HG03159 (cell line): ENCODE measurements at regions not wholly inside any gene's neighbourhood (a gene's known extent, or its start where the extent isn't known, plus 50 kb on each side); places are given as distances from the start of the nearest gene placed in this dataset.

Source experiments
- ATAC-seq: cut with Tn5 transposase; IDR thresholded peaks from one replicate; pipeline ENCODE4 v1.9.1; 2021; ENCODE audit warnings: mild to moderate bottlenecking, moderate library complexity; ENCODE audit not compliant: unreplicated experiment

DNA sequence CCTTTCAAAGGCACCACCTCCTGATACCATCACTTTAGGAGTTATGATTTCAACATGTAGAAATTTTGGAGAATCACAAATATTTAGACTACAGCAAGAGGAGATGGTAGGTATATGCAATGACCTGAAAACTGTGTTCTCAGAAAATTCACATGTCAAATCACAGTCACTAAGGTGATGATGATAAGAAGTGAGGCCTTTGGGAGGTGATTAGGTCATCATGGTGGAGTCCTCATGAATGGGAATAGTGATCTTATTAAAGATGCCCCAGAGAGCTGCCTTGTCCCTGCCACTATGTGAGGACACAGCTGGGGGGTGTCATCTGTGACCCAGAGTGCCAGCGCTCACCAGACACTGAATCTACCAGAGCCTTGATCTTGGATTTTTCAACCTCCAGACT is 513.5 kb upstream of the TUSC1 start:
- ATAC-seq = no peak

DNA sequence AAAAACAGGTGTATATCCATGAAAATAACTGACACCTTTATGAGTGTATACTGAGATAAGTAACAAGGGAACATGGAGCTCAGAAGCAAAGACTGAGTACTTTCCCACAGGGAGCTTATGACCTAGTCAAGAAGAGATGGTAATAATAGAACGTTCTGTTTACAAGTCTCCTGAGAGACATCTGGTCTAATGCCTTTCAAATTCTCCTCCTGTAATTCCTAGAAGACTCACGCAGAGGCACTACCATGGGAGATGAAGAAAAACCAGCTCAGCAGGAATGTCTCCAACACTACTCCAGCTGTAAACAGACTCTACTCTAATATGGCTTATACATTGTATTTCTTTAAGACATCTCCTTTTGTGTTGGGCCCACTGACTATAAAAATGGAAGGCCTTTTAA is 503.6 kb upstream of the TUSC1 start:
- no peak for ATAC-seq

DNA sequence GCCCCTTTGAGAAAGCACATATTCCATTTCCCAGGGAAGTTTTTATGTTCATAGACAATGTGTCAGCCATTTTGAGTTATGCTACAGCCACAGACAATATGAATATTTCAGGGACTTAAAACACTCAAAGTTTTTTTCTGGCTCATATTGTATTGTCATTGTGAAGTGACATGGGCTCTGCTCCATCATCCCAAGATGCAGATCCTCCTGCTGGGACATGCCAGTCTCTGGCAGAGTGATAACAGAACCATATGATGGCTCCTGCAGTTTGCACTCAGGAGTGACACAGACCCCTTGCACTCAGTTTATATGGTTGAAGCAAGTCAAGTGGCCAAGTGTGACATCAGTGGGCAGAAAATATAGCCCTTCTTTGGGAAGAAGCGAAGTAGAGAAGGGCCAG is 498.4 kb upstream of the TUSC1 start:
- ATAC-seq = no peak

DNA sequence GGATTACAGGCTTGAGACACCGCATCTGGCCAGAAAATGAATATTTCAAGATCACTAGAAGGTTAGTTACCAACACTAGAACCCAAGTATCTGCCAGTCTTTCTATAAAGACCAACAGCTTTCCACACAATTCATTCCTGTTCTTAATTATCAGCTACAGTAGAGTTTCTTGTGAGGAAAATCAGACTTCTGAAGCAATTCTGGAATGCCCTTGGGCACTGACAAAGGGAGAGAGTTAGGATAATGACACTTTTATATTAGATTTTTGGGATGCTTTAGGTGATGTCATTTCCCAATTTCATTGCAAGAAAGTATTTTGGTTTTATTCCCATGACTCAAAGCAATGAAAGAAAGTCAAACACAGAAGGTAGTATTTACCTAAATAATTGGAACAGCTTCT is 497.0 kb upstream of the TUSC1 start:
- ATAC-seq = no peak

DNA sequence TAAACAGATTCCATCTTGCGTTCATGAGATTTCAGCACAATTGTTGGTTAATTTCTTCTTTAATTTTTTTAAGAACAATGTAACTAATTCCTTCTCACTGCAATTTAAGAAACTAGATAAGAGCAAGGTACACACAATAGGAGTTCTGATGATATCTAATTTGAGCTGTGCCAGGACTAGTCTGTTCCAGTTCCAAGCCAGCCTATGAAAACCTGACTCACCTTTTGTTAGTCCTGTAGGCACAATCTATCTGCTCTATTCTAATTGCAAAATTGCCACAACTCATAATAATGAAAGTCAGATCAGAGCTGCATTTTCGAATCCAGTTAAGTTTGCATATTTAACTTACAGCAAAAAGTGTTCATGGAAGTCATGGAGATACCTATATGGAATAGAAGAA is 494.1 kb upstream of the TUSC1 start:
- no peak for ATAC-seq

DNA sequence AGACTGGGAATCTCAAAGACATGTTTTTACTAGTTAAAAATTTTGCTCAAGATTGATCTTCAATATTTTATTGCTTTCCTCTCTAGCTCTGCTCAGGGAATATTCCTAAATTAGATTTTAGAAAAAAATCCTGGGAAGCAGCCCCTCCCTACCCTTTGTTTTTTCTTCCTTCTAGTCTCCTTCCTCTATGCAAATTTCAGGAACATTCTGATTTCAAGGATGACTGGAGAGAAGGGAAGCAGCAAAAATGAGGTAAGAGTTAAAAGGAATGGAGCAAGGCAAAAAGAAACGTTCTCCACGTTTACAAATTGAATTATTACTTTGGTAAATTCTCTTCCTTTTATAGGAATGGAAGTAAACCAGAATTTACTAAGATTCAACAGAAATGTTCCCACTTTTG is 493.4 kb upstream of the TUSC1 start:
- no peak for ATAC-seq

DNA sequence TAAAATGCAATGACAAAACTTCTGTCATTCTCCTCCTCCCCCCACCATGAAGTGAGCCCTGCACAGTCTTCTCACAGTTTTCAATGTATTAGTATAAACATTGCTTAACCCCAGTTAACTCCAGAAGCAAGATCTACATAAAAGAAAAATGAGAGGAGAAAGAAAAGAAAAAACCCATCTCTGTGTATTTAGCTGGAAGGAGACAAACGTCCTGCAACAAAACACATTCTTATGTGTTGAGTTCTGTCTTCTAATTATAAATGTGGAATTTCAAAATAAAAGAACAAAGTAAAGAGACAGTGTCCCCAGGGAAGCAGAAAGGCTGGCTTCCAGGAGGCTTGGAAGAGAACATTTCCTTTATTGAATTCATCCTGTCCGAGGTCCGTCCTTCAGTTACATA is 491.9 kb upstream of the TUSC1 start:
- no peak for ATAC-seq

DNA sequence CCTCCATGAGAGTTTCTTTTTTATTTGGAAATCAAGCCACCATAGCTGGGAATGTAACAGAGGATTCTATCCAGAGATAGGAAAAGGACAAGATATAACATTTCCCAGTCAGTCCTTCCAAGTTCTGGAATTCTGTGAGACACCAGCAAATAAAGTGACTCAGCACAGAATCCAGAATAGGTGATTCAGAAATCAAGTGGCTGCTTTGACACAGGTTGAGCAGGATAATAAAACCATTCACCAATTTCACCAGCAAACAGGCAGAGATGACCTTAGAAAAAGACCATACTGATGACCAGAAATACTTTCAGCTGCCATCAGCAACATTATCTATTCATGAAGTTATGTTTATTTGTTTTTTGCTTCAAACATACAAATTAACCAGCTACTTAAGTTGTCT is 491.5 kb upstream of the TUSC1 start:
- ATAC-seq = no peak

DNA sequence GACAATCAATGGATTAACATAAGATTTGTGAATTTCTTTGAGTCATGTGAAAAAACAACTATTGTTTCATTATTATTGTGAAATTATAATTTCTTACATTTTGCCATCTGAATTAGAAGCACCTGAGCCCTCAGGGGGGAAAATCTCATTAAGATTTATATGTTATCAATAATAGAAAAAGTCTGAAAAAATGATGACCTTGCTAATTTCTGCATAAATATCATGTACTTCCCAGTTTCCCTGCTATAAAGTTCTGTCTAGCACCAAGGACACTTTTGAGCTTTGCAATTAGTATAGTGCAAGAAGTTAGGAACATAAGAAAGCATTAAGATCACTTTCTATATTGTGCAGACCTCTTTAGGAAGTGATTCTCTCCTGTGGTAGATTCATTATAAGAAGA is 488.3 kb upstream of the TUSC1 start:
- no peak for ATAC-seq

DNA sequence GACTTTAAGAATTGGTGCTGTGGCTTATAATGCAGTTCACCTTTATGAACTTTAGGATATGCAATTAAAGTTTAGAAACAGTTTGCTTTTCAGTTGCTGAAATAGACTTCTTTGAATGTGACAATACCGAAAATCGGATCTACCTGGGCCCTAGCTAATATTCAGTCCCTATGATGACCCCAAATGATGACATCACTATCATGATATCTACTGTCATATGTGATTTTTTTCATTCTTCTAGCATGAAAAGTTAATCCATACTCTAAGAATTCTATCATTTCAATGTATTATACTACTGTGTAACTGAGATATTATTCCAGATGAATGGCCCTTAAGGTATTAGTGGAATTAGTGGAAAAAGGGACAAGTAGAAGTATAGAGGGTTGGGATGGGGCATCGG is 487.2 kb upstream of the TUSC1 start:
- no peak for ATAC-seq

DNA sequence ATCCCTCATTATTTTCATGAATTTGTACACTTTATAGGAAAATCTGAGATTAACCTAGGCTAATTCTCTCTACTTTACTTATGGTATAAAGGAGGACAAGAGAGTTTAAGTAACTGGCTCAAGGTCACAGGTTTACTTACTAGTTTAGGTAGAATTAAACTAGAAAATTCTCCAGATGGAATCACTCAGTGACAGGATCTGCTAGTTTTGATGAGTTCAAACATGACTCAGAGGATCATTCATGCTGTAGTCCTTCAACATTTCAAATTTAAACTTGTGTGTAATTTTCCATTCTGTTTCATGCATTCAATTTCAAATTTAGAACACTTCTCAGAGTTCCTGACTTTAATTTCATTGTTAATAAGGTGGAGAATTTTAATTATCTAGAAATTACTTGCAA is 485.7 kb upstream of the TUSC1 start:
- ATAC-seq = no peak

DNA sequence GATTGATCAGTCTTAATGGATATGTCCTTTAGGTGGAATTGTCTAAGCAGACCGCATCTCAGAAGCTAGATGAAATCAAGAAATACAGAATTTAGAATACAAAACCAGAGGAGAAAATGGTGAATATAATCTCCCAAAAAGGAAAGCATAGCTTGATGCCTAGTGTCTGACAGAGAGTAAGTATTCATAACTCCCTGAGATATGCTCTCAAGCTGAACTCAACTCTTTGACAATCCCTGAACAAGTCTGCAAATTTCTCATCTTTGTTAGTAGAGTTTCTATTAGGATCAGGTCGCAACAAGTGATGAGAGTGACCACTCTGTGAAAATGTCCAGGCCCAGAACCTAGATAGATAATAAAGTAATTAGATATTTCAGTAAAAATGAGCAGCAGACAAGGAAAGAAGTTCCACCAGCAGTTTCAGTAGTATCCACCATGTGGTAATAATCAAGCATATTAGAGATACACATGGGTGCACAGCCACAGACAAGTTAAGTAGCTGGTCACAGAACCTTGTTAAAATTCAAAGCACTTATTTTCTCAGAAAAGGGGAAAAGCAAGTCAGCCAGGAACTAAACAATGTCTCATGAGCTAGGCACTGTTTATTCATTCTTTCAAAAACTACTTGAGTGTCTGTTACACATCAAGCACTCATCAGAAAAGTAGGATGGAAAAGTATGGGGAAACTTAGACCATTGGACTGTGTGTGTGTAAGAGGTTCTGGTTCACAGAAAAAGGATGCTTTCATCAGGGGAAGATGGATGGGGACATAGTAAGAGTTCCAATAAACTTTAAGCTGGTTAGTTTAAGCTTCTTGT is 481.5 kb upstream of the TUSC1 start:
- ATAC-seq = no peak

DNA sequence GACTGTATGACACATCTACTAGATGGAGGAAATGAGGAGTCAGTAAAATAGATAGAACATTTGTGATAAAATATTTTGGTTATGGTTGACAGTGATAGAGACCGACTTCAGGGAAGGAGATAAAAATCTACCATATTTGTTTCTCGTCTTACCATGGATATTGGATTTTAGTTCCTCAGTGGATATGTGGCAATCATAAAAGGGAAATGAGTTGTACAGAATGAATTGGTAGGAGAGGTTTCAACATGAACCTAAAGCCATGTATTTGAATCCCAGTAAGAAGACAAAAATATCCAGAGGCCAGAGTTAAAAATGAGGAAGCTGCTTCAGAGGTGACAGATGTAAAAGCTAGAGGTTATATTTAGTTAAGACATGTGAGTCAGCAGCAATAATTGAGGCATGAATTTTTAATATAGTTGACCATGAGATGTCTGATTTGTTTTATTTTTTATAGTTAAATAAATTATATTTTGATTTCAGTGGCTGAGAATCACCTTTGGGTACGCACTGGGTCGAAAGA is 480.4 kb upstream of the TUSC1 start:
- no peak for ATAC-seq

DNA sequence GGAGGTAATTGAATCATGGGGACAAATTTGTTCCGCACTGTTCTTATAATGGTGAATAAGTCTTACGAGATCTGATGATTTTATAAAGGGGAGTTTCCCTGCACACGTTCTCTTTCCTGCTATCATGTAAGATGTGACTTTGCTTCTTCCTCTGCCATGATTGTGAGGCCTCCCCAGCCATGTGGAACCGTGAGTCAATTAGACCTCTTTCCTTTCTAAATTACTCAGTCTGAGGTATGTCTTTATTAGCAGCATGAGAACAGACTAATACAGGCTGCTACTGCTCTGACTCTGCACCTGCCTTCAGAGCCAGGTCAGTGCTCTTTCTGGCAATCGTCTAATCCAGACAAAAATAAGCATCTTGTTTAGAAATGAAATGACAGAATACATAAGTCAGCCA is 479.2 kb upstream of the TUSC1 start:
- ATAC-seq = peak; percentile 58

DNA sequence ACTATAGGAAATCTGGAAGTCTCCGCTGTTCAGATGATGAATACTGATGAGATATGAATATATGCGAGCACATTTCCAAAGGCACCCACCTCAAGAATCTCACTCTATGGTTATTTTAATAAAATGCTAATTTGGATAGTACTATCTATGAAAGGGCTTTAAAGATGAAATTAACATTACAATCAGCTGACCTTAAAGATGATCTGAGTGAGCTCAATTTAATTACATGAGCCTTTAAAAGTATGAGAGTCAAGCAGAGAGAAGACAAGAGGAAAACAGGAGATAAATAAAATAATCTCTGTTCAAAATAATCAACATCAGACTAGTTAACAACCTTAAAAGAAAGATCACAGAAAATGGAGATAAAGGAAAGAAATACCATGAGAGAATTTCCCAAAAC is 474.1 kb upstream of the TUSC1 start:
- ATAC-seq = no peak

DNA sequence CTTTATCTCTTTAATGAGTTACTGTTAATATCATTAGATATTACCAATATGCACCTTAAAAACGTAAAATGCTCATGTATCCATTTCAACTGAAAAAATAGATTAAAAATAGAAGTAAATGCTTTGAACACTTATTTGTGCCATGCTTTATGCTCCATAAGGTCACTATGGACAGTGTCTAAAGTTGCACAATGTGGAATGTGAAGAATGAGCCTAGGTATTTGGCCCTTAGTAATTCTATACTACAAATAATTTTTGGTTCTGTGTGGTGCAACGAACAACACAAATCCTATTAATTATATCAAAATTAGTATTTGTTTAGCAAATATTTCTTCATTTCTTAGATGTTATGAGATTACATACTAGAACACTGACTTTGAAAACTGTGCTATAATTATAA is 469.9 kb upstream of the TUSC1 start:
- ATAC-seq = no peak

DNA sequence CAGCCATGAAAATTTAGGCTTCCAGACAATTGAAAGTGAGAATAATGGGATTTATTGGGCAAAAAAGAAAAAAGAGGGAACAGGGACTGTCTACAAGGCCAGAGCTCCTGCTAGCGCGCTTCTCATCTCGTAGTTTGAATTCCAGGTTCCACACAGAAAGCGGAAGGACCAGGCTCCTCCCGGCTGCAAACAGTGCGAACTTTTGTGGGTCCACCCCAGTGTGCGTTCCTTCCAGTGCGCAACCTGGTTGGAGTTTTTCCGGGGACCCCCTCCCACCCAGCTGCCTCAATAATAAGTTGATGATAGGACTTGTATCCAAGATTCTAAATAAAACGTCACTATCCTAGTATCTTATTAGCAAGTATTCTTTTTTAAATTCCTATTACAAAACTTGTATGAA is 467.7 kb upstream of the TUSC1 start:
- no peak for ATAC-seq

DNA sequence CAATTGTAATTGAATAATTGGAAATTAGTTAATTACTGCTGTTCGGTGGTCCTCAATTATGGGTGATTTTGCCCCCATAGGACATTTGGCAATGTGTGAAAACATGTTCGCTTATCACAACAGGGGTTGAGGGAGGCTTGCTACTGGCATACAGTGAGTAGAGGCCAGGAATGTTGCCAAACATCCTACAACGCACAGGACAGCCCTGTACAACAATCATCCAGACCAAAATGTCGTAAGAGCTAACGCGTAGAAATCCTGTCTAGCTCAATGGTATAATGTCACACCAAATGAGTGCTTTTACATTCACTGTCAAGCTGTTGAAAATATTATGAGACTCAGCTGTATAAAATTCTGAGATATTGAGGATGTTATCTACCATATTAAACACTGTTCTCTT is 464.4 kb upstream of the TUSC1 start:
- ATAC-seq = no peak

DNA sequence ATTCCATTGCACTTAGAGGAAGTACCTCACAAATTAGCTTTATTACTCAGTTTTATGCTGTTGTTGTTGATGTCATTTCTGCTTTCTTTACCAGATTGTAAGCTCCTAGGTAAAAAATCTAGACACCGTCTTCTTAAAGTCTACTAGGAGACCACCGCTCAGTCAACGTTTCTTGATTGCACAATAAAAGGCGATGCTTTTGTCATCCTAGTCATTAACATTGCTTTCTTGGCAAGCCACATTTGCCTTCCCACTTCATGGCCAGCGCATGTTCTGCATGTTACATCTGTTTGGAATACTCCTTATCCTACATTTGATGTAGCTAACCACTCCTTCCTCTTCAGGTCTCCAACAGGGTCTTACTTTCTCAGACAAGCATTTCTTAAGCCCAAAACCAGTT is 464.0 kb upstream of the TUSC1 start:
- ATAC-seq = no peak

DNA sequence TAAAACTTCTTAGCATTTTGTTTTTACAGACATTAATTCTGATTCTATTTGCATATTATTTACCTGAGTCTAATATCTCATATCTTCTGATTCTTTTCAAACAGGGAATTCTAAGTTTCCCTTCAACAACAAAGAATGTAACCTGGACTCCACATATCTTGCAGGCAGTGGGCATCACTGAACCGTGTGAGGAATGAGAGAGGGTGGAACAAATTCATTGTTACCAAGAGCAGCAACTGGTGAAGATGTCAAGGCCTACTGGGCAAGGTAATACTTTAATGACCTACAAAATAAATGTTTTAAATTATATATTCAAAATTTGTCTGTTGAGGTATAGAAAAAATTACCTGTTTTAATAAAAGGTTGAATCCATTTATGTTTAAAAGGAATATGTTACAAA is 455.3 kb upstream of the TUSC1 start:
- ATAC-seq = no peak

DNA sequence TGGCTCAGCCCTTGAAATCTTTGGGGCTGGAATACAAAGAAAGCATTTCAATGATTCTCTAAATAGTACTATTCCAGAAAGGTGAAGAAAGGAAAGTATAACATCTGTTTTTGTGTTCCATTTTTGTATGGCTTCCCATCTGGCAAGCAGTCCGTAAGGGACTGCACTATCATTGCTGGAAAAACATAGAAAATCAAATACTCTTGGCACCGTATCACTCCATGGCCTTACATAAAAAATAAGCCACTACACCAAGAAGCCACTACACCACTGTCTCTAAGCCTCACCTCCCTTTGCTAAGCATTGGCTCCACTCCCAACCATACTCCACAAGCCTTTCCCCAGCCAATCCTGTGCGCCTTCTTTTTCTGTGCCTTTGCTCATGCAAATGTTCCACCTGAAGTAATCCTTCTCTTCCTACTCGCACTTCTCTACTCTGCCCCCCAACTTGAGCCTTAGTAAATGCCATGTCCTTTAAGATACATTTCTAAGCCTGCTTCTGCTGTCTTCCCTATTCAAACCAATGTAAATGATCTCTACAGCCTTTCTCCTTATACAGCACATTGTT is 454.6 kb upstream of the TUSC1 start:
- no peak for ATAC-seq

DNA sequence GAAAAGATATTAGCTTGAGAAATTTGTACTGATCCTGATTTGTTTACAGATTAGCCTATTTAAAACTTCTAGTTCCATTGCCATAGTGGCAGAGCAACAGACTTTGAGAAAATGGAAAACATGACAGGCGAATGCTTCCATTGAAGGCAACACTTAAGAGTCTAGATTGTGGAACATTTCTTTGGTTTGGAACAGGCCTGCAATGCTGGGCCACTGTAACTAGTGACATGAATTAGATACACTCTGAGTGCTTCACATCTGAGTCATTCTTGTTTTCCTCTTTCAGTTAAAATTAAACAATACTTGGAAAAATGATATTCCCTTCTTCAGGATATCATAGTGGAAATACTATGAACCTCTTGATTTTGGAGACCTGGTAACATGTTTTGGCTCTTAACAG is 453.6 kb upstream of the TUSC1 start:
- no peak for ATAC-seq

DNA sequence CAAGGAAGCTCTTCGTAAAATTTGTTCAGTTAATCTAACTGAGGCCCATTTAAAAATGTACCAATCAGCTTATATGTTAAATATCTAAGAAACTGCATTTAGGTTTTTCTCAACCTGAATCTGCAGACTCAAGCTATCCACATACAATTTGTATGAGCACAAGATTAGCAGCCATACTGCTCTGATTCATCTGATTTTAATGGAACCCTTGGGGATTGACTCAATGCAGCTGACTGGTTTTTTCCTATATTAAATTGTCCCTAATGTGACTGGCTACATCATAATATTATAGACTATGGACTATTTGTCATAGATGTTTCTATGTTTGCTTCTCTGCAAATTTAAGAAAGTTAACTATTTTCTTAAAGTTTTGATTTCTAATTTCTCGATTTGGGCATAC is 451.0 kb upstream of the TUSC1 start:
- ATAC-seq = no peak
